Caco-2 (cell line): ENCODE measurements at regions not wholly inside any gene's neighbourhood (a gene's known extent, or its start where the extent isn't known, plus 50 kb on each side); places are given as distances from the start of the nearest gene placed in this dataset.

Experiments
- BruUV-seq: library from RNA; stranded (reverse); fragments of 400-500 nt; replicated peaks from 2 replicates; lab custom pipeline; 2021; lab: Mats Ljungman, UMichigan
- CTCF ChIA-PET: fragments of 300-600 bp; sonication (Branson Sonifier 250); formaldehyde crosslinking; loops from one replicate; lab custom pipeline; 2022; ENCODE audit warnings: antibody characterized with exemption; lab: Charles Lee
- POLR2A ChIA-PET: fragments of 300-600 bp; sonication (Branson Sonifier 250); formaldehyde crosslinking; loops from one replicate; lab custom pipeline; 2022; ENCODE audit warnings: antibody characterized with exemption; lab: Charles Lee
- DNase-seq, 2 experiments: peaks; one replicate each; pipeline versions ENCODE4 v3.0.0 to v3.0.0-alpha.2; 2020 to 2022
- H3K27me3 ChIP-seq: replicated peaks from 2 replicates; pipeline ENCODE4 v1.6.0; 2011; ENCODE audit warnings: low read length; ENCODE audit not compliant: control insufficient read depth, insufficient read depth
- H3K36me3 ChIP-seq: 2 replicates; pipeline ENCODE4 v1.5.1; 2011; ENCODE audit warnings: low read length; ENCODE audit not compliant: control insufficient read depth, insufficient read depth
- H3K4me1 ChIP-seq: fragments of 250-450 bp; sonication (Bioruptor Pico); 2 replicates; pipeline ENCODE4 v1.5.1; 2020; ENCODE audit warnings: mild to moderate bottlenecking
- H3K4me3 ChIP-seq: 2 replicates; pipeline ENCODE4 v1.5.1; 2011; ENCODE audit warnings: low read depth, mild to moderate bottlenecking, control low read depth, low read length
- H3K9me3 ChIP-seq: fragments of 250-450 bp; sonication (Bioruptor Pico); 2 replicates; pipeline ENCODE4 v1.5.1; 2020; ENCODE audit warnings: mild to moderate bottlenecking, moderate library complexity
- H3K27ac Mint-ChIP-seq: one replicate; pipeline ENCODE4 v1.8.0; 2022; ENCODE audit warnings: mixed read lengths; ENCODE audit not compliant: unreplicated experiment
- H3K27me3 Mint-ChIP-seq: one replicate; pipeline ENCODE4 v1.8.0; 2022; ENCODE audit warnings: mixed read lengths; ENCODE audit not compliant: insufficient read depth, unreplicated experiment
- H3K36me3 Mint-ChIP-seq: one replicate; pipeline ENCODE4 v1.8.0; 2022; ENCODE audit warnings: mild to moderate bottlenecking, mixed read lengths; ENCODE audit not compliant: insufficient read depth, unreplicated experiment
- H3K4me1 Mint-ChIP-seq: one replicate; pipeline ENCODE4 v1.8.0; 2022; ENCODE audit warnings: low read depth, mixed read lengths; ENCODE audit not compliant: unreplicated experiment
- H3K4me3 Mint-ChIP-seq: one replicate; pipeline ENCODE4 v1.8.0; 2022; ENCODE audit warnings: mild to moderate bottlenecking, moderate library complexity, mixed read lengths; ENCODE audit not compliant: unreplicated experiment
- H3K9me3 Mint-ChIP-seq: one replicate; pipeline ENCODE4 v1.8.0; 2022; ENCODE audit warnings: mixed read lengths; ENCODE audit not compliant: unreplicated experiment
- CTCF ChIP-seq, 2 experiments: fragments of 200-600 bp in 1 of 2; IDR thresholded peaks; 1 replicate in 1 of 2; 2 replicates in 1 of 2; pipeline versions ENCODE4 v1.5.1 to v1.8.0; 2011 to 2022; ENCODE audit warnings: antibody characterized with exemption in 1 of 2, control low read depth in 1 of 2, inconsistent platforms in 1 of 2, low read depth in 1 of 2, low read length in 1 of 2, mild to moderate bottlenecking in 1 of 2, moderate library complexity in 1 of 2; ENCODE audit not compliant: insufficient read depth in 1 of 2, severe bottlenecking in 1 of 2, unreplicated experiment in 1 of 2
- intact Hi-C: fragments of 100-400 bp; cut with micrococcal nuclease; formaldehyde crosslinking; loops from one replicate; pipeline ENCODE4 v1.10.0; 2022; ENCODE audit not compliant: unreplicated experiment

GRCh38 chr5:107270561-107270960, 400.2 kb downstream of the EFNA5 start:
- no peak for TF ChIP-seq CTCF (IDR thresholded peaks at IDR 0.05; ENCODE audit: insufficient read depth in 1 of 2, low read depth in 1 of 2, low read length in 1 of 2, severe bottlenecking in 1 of 2, unreplicated experiment in 1 of 2)
- Mint-ChIP-seq H3K27ac (no peak overlapping the region), H3K27me3 (peaks cover 3% of the 10 kb centered on the region), H3K9me3 (no peaks in the 10 kb centered on the region), H3K4me3 (no peak overlapping the region), H3K36me3 (no peaks in the 10 kb centered on the region), H3K4me1 (no peaks in the 10 kb centered on the region)
- DNase-seq, result no peak
- BruUV-seq, result no TSS peak
- Histone ChIP-seq H3K27me3 (no peaks in the 10 kb centered on the region), H3K4me1 (no peaks in the 10 kb centered on the region), H3K9me3 (no peaks in the 10 kb centered on the region), H3K4me3 (no peak overlapping the region), H3K36me3 (no peaks in the 10 kb centered on the region)
- intact Hi-C loops, result no loop called here
- ChIA-PET CTCF (no interaction called here), POLR2A (no interaction called here)

DNA sequence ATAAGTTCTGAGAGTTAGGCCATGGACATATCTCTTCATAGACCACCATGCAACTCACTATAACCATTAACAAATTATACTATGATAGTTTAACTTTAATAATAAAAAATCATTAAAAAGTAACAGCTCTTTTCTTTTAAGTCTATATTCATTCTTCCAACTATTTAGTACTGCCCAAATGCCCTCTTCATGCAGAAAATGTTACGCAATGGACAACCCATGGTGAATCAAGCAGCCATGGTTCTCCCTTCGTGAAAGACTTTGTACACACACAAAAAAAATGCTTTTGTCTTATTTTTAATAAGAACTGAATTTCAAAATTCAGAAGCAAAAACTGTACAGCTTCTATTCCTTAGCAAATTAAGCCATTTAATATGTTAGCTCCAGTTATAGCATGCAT, 401.1 kb downstream of the EFNA5 start:
- DNase-seq, result no peak
- Histone ChIP-seq H3K36me3 (no peaks in the 10 kb centered on the region), H3K27me3 (no peaks in the 10 kb centered on the region), H3K9me3 (no peaks in the 10 kb centered on the region), H3K4me3 (no peak overlapping the region), H3K4me1 (no peaks in the 10 kb centered on the region)
- H3K27ac Mint-ChIP-seq, result no peak overlapping the region
- intact Hi-C loops, result no loop called here
- POLR2A ChIA-PET, result no interaction called here
- no peak overlapping the region for H3K4me3 Mint-ChIP-seq
- H3K36me3 Mint-ChIP-seq, result no peaks in the 10 kb centered on the region
- BruUV-seq, result no TSS peak
- CTCF ChIA-PET, result no interaction called here
- TF ChIP-seq CTCF (IDR thresholded peaks at IDR 0.05; ENCODE audit: insufficient read depth in 1 of 2, low read depth in 1 of 2, low read length in 1 of 2, severe bottlenecking in 1 of 2, unreplicated experiment in 1 of 2), result no peak
- H3K9me3 Mint-ChIP-seq, result no peaks in the 10 kb centered on the region
- H3K27me3 Mint-ChIP-seq, result peaks cover 2% of the 10 kb centered on the region
- H3K4me1 Mint-ChIP-seq, result no peaks in the 10 kb centered on the region

- H3K27me3 ChIP-seq, result no peaks in the 10 kb centered on the region
- Mint-ChIP-seq H3K9me3 (no peaks in the 10 kb centered on the region), H3K4me3 (no peak overlapping the region), H3K27me3 (no peaks in the 10 kb centered on the region), H3K36me3 (no peaks in the 10 kb centered on the region), H3K4me1 (no peaks in the 10 kb centered on the region), H3K27ac (no peak overlapping the region)
- no TSS peak for BruUV-seq
- TF ChIP-seq CTCF (IDR thresholded peaks at IDR 0.05; ENCODE audit: insufficient read depth in 1 of 2, low read depth in 1 of 2, low read length in 1 of 2, severe bottlenecking in 1 of 2, unreplicated experiment in 1 of 2), result no peak
- H3K4me1 ChIP-seq, result no peaks in the 10 kb centered on the region
- intact Hi-C loops, result no loop called here
- DNase-seq, result no peak
- ChIA-PET CTCF (no interaction called here), POLR2A (no interaction called here)
- no peaks in the 10 kb centered on the region for H3K36me3 ChIP-seq
- no peak overlapping the region for H3K4me3 ChIP-seq
- H3K9me3 ChIP-seq, result no peaks in the 10 kb centered on the region
Observed at GRCh38 chr5:107269256-107269655, 401.5 kb downstream of the EFNA5 start.
